HG02798 (cell line): ENCODE measurements at regions not wholly inside any gene's neighbourhood (a gene's known extent, or its start where the extent isn't known, plus 50 kb on each side); places are given as distances from the start of the nearest gene placed in this dataset.

Source experiments
- ATAC-seq: cut with Tn5 transposase; IDR thresholded peaks from one replicate; pipeline ENCODE4 v1.9.1; 2021; ENCODE audit warnings: mild to moderate bottlenecking; ENCODE audit not compliant: unreplicated experiment, poor library complexity

DNA sequence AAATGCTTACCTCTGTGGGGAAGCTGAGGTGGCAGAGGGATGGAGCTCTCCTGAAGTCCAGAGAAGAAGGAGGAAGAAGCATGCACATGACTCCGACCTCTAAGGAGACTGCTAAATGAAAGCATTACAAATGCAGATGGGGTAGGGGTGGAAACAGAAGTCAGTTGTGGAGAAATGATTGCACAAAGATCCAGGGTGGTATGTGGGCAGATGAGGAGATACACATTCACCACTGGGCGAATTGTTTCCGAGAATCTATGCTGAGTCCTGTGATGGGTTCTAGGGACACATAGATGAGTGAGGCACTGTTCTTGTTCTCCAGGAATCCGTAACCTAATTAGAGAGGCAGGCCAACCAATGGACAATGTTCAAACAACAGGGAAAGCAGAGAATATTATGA, 188.9 kb upstream of the ZBED5 start:
- ATAC-seq, result no peak

DNA sequence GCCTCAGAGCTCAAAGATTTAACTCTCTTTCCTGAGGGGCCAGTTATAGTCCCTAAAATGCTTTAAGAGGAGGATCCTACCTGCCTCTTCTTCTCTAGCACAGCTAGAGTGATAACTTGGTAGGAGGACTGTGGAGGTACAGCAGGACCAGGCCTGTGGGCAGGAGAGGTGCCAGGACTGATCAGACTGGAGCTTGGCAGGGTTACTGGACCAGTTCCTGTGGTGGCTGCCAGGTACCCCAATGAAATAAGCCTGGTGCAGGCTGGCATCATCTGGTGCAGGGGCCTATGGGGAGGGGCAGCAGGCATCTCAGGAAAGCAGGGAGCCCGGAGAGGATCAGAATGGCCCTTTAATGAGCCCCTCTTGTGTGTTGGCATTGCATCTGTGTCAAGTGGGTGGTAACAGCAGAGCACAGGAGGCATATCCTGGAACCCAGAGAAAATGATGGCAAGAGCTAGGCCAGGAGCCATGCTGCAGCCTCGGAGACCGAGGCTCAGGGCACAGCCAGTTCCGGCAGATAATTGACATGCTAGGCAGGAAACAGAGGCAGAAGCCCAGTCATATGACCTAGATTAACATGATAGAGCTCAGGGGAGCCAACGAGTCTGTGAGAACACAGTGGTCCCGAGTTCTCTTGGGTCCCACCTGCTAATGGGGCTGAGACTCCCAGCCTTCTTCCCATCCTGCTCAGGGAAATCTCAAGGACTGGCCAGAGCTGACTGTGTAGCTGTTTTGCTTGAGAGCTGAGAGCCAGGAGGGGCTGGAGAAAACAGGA, 187.5 kb upstream of the ZBED5 start:
- ATAC-seq, result no peak

DNA sequence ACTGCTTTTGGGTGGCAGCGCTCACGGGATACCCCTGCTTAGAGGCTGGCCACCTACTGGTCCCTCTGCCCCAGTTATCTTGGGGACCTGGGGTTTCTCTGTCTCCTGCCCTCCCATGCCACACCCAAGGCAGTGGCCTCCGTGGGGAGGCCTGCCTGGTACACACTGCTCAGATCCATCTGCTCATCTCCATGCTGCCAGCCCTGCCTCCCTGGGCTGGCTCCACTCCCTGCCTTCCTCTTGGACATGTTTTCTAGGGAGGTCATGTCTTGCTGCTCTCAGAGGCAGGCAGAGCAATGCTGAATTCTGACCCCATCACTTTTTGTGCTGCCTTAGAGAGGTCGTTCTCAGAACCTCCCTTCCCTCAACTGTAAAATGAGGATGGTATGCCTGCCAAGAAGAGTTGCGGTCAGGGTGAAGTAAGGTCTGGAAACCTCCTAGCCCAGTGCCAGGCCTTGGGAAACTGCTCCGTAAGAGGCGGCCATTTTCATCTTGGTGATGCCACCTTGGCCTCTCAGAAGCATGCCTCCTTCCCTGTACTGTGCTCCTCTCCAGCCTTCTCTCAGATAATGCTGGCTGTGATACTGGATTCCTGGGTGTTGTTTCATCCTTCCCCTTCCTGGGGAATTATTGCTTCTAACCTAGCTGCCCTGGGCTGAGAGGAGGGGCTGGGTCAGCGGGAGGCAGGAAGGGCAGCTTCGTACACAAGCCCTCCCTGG, 186.4 kb upstream of the ZBED5 start:
- no peak for ATAC-seq

DNA sequence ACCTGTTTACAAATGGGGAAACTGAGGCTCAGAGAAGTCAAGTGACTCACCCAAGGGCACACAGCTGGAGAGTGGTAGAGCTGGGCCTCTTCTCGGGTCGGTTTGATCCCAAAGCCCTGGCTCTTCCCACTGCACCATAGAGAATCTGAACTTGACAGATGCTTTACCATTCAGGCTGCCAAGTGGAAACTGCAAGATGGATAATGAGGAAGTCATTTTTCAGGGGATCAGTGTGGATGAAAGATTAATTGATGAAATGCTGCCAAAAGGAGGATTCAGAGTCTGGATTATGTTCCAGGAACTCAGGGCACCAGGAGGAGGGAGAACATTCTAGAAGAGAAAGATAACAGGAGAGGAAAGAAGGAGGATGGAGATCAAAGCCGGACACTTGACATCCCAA, 185.9 kb upstream of the ZBED5 start:
- no peak for ATAC-seq

DNA sequence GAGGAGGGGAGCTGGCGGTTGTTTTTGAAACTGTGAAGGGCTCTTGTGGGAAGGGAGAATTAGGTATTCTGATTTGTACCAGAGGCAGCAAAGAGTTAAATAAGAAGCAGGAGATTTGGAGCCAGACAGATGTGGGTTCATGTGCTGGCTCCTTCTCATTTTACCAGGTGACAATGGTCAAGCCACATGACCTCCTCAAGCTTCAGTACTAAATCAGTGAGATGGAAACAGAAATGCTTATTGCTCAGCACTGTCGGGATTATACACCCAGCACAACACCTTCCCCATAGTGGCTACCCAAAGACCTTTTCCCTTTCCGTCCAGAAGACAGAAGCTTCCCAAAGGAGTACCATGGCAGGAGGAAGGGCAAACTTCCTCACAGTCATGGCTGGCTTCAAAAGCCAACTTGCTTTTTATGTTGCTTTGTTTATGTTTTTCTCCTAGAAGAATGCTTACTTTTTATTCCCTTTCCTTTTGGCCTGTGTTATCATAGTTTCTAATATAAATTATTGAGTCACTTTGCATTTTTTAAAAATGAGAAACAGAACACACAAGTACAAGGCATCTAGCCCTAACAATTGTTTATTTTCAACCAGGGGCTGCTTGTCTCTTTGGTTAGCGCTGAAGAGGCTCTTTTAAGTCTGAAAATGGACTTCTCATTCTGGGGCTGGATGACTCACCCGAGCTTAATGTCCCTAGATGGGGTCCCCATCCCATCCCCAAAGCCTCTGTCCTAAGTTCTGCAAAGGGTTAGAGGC, 181.5 kb upstream of the ZBED5 start:
- ATAC-seq, result no peak

DNA sequence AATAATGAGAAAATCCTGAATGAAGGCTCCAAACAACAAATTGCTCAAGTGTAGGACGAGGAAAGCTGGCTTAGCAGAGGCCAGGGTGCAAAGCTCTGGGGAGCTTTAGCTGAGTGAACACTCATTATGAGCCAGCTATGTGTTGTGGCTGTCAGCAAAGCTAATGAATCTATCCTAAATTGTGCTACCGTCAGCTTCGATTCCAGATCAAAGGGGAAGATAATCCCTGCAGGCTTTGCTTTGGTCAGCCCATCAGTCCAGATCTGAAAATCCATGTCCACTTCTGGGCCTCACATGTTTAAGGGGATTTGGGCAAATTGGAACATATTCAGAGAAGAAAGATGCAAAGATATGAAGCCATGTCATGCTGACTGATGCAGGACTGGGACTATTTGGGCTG, 180.9 kb upstream of the ZBED5 start:
- no peak for ATAC-seq

DNA sequence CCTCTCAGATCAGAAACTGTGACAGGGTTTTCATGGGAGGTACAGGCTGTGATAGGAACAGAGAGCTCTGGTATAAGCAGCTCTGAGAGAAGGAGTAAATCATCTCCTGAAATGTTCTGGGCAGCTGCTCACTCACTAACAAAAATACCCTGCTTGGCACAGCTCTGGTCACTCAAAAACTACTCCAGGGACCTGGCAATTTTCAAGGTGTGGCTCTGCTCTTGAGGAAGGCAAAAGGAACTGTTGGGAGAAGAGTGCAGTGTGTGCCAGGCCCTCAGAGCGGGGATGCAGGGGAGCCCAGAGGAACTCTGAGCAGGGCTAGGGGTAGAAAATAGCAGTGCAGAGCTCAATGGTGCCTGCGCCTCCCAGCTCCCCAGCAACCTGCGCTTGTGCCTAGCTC, 180.5 kb upstream of the ZBED5 start:
- ATAC-seq, result no peak

DNA sequence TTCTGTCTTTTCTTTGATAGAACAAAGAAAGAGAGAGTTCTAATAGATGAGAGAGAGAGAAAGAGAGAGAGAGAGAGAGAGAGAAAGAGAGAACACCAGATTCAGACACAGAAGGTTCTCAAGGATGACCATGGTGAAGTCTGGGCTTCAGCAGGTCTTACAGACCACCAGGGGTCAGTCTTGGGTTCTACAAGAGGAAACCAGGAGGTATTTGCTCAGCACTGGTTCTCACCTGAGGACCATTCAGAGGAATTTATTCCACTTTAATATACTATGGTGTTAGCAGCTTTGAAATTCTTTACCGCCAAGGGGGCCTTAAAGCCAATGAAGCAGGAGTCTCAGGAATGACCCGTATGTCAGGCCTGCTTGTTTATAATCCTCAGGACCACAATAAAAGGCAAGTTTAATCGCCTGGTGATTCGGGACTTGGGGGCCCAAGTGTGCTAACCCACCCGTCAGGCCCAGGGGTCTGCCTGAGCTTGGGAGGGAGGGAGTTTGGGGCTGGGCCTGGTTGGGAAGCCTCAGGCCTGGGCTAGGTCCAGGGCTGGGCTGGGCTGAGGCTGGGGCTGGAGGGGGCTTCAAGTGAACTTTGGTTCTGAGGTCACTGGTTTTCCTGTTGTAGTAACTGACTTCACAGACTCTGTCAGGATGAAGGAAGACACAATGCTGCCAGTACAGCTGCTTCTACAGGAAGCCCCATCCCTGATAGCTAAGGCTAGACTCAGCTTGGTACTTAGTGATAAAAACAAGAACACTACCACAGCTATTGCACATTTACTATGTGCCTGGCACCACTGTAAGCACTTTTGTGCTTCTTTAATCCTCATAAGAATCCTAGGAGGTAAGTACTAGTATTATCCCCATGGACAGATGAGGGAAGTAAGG, 179.2 kb upstream of the ZBED5 start:
- ATAC-seq, result peak; percentile 51

DNA sequence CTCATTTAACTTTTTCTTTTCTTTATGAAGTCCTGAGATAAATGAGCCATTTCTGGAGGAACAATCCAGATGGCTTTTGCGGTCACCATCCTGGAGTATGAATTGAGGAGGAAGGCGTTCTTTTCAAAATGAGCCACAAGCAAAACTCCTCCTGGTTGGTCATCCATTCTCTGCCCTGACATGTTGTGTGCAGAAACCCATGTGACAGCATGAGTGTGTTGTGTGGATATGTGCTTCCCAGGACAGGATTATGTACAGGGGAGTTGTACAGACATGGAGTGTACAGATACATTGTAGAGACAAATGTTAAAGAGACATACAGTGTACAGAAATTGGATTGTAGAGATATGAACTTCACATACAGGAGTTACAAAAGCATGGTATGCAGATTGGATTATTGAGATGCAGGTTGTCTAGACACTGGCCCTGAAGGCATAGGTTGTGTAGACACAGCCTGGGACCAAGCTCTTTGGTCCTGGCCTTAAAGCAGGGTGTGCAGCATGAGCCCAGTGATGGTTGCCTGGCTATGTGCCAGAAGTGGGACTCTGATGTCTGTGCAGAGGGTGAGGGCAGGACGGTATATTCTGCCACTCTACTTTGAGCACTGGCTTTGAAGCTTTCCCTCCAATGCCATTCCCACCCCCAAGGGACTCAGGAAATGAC, 178.5 kb upstream of the ZBED5 start:
- no peak for ATAC-seq

DNA sequence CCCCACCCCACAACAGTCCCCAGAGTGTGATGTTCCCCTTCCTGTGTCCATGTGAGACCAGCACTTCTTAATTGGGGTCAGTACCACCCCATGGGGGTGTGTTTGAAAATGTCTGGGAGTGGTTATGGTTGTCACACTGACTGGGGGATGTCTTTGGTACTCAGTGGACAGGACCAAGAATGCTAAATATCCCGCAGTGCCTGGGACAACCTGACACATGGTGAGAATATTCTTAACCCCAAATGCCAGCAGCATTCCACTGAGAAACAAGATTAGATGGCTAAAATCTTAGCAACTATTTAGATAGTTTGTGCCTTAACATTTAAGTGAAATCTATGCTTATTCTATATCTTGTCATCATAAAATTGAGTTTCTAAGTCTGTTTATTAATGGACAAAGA, 177.5 kb upstream of the ZBED5 start:
- ATAC-seq, result no peak

DNA sequence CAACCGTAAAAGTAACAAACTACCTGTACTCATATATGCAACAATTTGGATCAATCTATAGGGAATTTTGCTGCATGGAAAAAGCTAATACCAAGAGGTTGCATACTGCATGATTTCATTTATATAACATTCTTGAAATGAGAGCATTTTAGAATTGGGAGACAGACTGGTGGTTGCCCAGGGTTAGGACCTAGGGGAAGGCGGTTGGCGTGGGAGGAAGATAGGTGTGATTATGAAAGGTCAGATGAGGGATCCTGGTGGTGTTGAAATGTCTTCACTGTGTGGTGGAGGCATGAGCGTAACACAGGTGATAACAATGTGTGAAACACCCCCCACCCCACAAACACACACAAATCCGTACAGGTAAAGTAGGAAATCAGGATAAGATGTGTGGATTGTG, 176.6 kb upstream of the ZBED5 start:
- ATAC-seq, result no peak

DNA sequence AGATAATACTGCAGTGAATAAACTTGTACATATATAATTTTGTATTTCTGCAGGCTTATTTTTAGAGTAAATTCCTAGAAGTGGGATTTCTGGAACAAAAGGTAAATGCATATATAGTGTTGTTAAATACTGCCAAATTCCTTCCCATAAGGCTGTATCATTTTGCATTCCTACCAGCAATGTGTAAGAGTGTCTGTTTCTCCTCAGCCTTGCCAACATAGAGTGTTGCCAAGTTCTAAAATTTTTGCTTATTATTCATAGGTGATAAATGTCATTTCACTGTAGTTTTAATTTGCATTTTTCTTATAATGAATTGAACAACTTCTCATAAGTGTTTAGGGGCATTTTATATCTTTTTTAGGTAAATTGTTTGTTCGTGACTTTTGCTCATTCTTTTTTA, 174.2 kb upstream of the ZBED5 start:
- ATAC-seq, result no peak

DNA sequence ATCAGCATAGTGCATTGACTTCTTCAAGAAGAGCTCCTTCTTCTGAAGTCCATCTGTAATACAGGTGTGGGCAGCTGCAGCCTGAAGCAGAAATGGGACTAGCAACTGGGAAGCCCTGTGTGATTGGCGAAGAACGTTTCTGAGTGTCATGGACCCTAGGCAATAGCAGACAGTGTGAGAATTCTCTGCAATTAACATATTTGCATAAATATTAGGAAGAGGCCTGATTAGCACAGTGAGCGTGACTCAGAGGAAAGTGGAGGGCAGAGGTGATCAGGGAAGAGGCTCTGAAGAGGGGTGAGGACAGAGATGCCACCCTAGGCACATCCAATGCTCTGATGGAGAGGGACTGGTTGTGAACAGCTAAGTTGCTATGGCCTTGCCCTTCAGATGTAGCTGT, 171.2 kb upstream of the ZBED5 start:
- no peak for ATAC-seq

DNA sequence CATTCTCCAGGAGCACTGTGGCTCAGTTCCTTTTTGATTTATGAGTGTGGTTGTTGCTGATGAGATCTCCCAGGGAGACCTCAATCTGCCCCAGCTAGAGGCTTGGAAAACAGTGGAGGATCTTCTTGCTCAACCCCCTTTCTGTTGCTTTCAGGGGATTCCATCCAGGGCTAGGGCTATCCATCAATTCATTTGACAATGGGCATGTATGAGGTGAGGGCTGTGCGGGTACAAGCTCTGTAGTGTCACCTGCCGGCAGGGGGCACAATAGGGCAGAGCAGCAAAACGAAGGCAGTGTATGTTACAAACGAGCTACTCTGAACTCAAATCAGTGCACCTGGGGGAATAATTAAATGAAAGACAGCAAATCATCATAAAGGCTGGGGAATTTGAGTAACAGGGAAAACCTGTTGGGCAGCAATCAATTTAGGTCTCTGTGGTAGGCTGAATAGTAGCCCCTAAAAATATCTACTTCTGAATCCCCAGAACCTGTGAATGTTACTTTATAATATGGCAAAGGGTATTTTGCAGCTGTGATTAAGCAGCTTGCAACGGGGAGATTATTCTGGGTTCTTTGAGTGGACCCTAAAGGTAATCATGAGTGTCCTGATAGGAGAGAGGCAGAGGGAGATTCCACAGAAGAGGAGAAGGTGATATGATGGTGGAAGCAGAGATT, 170.3 kb upstream of the ZBED5 start:
- ATAC-seq, result peak; percentile 74

DNA sequence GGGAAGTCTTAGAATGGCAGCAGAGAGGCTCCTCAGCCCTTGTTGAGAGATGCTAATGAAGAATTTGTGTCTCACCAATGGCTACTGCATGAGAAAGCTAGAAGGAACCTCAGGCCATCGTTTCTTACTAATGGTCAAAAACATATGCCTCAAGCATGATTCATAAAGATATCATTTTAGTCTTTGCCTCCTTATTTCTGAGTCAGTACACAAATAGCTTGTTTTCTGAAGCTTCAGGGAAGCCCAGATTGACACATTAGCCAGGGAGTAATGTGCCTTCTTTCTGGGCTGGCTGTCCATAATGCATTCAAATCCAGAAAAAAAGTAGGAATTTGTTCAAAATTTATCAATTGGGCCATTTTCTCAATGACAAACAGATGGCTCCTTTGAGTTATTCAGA, 169.4 kb upstream of the ZBED5 start:
- no peak for ATAC-seq

DNA sequence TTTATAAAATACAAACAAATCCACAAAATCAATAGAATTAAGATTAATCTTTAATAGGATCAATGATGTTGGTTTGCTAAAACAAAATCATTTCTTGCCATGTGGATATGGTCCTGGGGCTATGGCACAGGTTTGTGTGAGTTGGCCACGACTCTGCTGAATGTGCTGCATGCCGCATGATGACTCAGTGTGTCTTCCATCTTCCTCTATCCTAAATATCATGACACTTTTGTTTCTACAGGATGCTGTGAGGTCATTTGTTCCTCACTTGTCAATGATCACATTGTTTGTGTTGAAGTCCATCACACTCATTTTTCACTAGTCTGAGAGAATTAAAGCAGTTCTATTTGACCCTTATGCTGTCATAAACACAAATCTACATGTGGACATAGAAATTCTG, 167.2 kb upstream of the ZBED5 start:
- no peak for ATAC-seq

DNA sequence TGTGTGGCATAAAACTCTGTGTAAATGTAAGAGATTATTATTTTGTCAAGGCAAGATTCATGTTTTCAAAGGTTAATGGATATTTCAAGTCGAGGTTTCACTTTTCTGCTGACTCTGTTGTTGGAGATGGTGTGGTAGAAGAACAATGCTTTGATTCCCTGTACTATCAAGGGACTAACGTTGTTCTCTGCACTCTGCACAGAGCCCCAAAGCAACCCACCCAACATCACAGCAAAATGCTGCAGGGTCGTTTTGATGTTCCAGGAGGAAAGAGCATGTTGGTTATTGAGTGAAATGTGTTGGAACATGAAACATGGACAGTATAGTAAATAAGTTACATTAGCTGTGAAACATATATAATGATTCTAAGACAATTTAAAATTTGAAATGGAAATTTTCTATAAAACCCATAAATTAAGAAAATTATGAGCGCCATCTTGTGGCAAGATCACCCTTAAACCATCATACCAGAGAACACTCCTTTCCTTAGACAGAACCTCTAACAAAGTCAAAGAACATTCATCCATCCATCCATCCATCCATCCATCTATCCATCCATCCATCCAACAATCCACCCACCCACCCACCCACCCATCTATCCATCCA, 164.4 kb upstream of the ZBED5 start:
- no peak for ATAC-seq

DNA sequence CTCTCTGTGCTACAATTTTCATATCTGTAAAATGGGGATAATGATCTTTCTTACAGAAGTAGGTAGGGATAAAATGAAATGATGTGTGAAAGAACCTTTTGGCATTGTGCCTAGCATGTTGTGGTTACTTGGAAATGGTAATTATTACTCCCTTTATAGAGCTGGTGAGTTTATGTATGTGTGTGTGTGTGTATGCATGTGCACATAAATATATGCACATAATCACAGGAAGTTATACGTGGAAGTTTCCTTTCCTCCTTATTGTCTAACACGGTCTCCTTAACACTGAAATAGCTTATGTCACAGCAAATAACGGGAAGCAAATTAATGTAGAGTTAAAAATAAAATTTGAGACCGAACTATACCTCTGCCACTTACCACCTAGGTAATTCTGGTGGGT, 163.7 kb upstream of the ZBED5 start:
- ATAC-seq, result no peak

DNA sequence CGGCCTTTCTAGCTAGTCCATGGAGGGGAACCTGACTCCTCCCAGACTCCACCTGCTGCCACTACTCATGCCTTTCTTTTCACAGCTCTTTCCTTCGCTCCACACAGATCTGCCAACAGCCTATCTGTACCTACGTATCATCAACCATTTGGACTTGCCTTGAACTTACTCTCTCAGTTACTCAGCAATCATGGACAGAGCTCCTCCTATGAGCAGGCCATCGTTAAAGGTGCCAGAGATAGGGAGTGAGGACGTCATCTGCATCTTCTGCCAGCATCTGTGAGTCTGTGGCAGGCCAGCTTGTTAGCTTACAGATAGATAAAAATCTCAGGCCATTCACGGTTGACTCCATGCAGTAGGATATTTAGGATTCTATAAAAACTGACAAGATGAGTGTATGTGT, 162.9 kb upstream of the ZBED5 start:
- ATAC-seq, result no peak
